Sigmoid colon (tissue), 3 donors: ENCODE measurements at regions not wholly inside any gene's neighbourhood (a gene's known extent, or its start where the extent isn't known, plus 50 kb on each side); places are given as distances from the start of the nearest gene placed in this dataset.

ENCODE experiments used
- POLR2A ChIP-seq, 2 donors: fragments of 450-650 bp; IDR thresholded peaks; one replicate each; pipeline ENCODE4 v1.6.1; 2016; ENCODE audit warnings: antibody characterized with exemption in 2 of 2, mild to moderate bottlenecking in 2 of 2, moderate library complexity in 2 of 2
- TF ChIP-seq, protein P1 (sequence below), 4 experiments: fragments of 450-650 bp in 3 of 4; fragments of 200-600 bp in 1 of 4; IDR thresholded peaks; one replicate each; pipeline ENCODE4 v1.5.1; 2016 to 2019; ENCODE audit warnings: antibody characterized with exemption in 4 of 4, mild to moderate bottlenecking in 3 of 4, moderate library complexity in 2 of 4

DNA sequence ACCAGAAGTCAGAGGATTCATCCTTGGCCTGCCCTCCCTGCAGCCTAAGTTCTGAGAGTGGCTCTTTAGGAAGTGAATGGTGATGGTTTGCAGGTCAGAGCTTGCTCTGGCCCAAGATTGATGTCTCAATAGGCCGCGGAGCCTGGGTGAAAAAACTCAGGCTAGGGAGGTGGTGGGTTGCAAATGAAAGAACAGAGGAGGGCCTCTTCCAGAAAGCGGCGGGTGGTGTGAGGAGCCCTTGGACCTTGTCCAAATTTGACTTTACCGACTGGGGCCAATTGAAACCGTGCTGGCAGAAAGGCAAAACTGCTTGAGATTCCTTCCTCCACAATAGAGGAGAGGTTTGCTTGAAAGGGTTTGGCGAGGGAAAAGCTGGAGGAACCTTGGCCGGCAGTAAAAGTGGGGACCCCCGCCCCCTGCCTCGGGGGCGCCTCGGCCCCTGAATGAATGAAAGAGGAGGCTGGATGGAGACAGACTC, 331.3 kb downstream of the SEC14L1 start:
- TF ChIP-seq, protein P1, sequence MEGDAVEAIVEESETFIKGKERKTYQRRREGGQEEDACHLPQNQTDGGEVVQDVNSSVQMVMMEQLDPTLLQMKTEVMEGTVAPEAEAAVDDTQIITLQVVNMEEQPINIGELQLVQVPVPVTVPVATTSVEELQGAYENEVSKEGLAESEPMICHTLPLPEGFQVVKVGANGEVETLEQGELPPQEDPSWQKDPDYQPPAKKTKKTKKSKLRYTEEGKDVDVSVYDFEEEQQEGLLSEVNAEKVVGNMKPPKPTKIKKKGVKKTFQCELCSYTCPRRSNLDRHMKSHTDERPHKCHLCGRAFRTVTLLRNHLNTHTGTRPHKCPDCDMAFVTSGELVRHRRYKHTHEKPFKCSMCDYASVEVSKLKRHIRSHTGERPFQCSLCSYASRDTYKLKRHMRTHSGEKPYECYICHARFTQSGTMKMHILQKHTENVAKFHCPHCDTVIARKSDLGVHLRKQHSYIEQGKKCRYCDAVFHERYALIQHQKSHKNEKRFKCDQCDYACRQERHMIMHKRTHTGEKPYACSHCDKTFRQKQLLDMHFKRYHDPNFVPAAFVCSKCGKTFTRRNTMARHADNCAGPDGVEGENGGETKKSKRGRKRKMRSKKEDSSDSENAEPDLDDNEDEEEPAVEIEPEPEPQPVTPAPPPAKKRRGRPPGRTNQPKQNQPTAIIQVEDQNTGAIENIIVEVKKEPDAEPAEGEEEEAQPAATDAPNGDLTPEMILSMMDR (IDR thresholded peaks at IDR 0.05), result no peak
- no peak for TF ChIP-seq POLR2A (IDR thresholded peaks at IDR 0.05)
